GM21515 (cell line): ENCODE measurements at regions not wholly inside any gene's neighbourhood (a gene's known extent, or its start where the extent isn't known, plus 50 kb on each side); places are given as distances from the start of the nearest gene placed in this dataset.
"Not testable (repeated sequence)": the region's sequence is repeated elsewhere in the genome, so short reads cannot be mapped to it uniquely, and the experiment has no call there.

Experiments
- ATAC-seq: cut with Tn5 transposase; IDR thresholded peaks from one replicate; pipeline ENCODE4 v1.9.1; 2021; ENCODE audit not compliant: unreplicated experiment

- ATAC-seq, result no peak
Measured at GRCh38 chr6:11961923-11962322, 50.2 kb upstream of the HIVEP1 start.

- ATAC-seq, result no peak
Measured at GRCh38 chr6:11960909-11961779, 51.0 kb upstream of the HIVEP1 start.

- ATAC-seq, result no peak
Measured at GRCh38 chr6:11956781-11957180, 55.3 kb upstream of the HIVEP1 start.

- ATAC-seq, result no peak
Measured at GRCh38 chr6:11953641-11954040, 58.5 kb upstream of the HIVEP1 start.

DNA sequence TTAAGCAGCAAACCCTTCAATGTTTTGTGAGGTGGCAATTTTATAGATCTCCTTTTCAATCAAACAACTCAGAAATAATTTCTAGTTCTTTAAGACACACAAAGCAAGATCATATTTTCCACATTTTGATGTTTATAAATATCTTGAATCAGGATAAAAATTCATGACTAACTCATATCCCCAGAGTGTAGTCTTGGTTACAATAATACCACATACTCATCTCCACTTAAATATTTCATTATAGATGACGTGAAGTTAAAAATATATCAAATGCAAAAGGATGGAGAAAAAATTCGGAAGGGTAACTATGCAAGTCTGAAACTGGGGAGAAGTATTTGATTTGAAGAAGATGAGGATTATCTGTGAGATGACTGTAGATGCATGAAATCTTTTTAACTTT, 59.8 kb upstream of the HIVEP1 start:
- no peak for ATAC-seq

DNA sequence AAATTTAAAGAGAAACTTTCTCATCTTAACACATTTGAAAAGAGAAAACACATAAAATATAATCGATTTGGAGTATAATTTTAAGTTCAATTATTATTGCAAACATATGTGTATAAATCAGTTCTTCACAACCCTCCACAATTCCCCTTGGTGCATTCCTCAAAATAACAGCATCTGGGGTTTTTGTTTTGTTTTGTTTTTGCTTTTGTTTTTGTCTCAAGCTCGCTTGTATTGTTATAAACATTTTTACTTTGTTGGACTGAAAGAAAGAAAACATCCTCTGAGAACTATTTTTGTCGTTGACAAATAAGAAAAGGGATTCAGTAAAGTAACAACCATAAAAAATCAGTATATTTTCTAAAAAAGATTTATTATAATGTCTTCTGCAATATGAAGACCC, 60.2 kb upstream of the HIVEP1 start:
- no peak for ATAC-seq

- no peak for ATAC-seq
Measured at GRCh38 chr6:11950109-11950508, 62.0 kb upstream of the HIVEP1 start.

- ATAC-seq, result no peak
Measured at GRCh38 chr6:11947575-11947974, 64.5 kb upstream of the HIVEP1 start.

DNA sequence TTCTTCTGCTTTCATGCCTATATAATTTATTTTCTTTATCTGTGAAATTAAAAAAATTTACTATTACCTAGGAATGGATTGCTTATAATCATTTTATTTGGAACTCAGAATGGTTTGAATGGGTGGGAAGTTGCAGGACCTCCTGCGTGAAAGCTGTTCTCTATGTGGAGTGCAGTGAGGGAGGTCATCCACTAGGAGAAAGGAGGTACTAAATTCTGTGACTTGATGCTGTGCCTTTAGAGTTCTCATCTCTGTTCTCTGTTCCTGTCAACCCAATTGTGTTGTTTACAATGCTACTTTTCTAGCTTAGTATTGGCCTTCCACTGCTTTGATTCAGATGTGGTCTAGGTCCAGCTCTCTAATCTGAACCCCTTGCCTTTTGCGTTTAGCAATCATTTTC, 65.0 kb upstream of the HIVEP1 start:
- no peak for ATAC-seq

- ATAC-seq, result no peak
Measured at GRCh38 chr6:11944111-11944510, 68.0 kb upstream of the HIVEP1 start.

DNA sequence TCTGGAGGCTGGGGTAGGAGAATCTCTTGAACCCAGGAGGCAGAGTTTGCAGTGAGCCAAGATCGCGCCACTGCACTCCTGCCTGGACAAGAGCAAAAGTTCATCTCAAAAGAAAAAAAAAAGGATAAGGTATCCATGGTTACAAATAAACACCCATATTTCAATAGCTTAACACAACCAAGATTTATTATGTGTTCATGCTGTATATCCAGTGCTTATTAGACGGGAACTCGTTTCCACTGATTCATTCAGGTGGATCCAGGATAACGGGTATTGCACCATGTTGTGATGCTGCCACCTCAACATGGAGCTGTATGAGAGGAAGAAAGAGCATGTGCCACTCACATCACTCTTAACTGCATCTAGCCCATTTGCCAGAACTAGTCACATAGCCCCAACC, 69.1 kb upstream of the HIVEP1 start:
- ATAC-seq, result no peak

DNA sequence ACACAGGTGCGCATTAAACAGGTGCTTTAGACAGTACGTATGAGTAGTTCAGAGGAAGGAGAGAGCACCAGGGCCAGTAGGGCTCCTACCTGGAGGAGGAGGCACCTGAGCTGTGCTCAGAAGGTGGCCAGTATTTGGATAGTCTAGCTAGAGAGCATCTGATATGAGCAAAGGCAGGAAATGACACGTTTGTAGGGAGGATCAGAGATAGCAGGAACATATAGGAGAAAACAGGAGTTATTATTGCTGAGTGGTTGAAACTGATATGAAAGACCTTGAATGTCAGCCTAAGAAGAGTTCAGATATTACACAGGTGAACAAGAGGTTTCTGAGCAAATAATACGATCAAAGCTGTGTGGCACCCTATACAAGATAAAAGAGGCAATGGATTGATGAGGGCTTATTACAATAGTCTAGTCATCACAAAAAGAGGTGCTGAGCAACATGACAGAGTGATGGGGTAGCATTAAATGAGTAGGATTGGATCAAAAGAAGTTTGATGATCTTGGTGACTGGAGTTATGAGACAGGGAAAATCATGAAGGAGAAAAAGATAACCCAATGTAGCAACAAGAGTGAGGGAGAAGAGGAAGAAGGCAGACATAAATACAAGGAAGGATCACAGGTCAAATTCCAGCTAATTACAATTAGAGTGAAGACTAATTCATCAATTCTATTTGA, 69.8 kb upstream of the HIVEP1 start:
- no peak for ATAC-seq

- ATAC-seq, result not testable (repeated sequence)
Measured at GRCh38 chr6:11940532-11941166, 71.5 kb upstream of the HIVEP1 start.

DNA sequence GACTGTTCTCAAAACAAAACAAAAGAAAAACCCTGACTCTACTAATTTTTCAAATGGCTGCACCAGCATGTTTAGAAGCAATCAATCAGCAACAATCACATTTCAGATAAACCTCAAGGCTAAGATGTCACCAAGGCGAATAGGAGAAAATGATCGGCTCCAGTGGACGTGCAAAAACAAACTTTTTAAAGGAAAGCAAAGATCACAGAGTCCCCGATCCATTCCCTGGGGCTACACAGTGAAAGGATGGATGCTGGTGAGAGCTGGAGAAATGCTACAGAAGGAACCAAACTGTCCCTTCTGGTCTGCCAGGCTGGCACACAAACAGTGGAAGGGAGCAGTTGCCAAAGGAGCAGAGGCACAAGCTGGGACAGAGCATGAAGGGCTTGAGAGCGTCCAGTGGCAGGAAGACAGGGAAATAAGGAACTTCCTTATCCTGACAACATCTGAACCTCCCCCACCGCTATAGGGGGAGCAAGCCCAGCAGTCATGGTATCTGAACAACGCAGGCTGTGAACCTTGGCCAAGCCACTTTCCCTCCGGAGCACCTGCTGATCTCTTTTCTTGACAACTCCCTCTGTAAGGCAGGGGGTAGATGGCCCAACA, 73.7 kb upstream of the HIVEP1 start:
- no peak for ATAC-seq

- ATAC-seq, result no peak
Measured at GRCh38 chr6:11934638-11935037, 77.5 kb upstream of the HIVEP1 start.

DNA sequence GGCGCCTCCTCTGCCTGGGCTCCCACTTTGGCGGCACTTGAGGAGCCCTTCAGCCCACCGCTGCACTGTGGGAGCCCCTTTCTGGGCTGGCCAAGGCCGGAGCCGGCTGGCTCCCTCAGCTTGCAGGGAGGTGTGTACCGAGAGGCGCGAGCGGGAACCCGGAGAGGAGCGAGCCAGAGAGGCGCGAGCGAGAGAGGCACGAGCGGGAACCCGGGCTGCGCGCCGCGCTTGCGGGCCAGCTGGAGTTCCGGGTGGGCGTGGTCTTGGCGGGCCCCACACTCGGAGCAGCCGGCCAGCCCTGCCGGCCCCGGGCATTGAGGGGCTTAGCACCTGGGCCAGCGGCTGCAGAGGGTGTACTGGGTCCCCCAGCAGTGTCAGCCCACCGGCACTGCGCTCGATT, 79.2 kb upstream of the HIVEP1 start:
- not testable (repeated sequence) for ATAC-seq

DNA sequence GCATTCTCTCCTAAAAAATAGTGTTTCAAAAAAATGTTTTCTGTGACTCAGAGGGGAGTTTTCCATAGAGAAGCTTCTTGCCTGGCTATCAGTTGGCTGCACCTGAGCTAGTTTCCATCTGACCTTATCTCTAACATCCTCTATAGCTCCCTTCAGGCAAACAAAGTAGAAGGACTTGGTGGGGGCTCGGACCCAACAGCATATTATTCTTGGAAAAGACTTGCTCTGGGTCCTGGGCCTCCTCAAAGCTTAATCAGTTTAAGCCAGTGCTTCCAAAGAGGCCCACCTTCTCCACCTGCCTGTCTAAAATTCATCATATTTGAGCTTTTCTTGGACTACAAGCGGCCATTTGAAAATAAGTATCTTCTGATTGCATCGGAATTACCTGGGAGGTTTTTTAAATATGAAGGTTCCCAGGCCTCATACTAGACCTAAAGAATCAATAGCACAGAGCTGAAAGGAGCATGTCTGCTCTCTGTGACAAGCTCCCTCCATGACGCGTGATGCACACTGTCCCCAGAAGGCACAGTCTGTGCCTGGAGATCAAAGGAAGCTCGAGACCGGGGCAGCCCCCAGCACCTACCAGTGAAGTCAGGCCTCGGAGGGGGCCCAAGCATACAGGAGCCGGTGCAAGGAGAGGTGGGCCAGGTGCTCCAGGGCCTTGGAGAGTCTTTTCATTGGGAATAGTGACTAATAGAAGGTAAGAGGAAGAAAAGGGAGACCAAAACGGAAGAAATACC, 80.6 kb upstream of the HIVEP1 start:
- ATAC-seq, result no peak

GRCh38 chr6:11930834-11931233, 81.3 kb upstream of the HIVEP1 start:
- ATAC-seq, result not testable (repeated sequence)

DNA sequence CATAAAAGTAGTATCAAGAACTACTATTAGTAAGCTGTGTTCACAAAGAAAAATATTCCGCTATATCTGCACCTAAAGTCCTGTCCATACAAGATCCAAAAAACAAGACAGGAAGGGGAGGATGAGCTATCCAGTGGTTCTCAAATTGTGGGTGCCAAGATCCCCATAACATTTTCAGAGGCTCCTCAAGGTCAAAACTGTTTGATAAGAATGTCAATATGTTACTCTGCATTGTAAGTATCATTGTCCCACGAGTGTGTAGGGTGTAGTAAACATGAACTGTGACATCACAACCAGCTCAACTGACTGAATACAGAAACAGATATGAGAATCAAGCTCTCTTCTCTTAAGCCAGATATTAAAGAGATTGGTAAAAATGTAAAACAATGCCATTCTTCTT, 81.9 kb upstream of the HIVEP1 start:
- no peak for ATAC-seq

DNA sequence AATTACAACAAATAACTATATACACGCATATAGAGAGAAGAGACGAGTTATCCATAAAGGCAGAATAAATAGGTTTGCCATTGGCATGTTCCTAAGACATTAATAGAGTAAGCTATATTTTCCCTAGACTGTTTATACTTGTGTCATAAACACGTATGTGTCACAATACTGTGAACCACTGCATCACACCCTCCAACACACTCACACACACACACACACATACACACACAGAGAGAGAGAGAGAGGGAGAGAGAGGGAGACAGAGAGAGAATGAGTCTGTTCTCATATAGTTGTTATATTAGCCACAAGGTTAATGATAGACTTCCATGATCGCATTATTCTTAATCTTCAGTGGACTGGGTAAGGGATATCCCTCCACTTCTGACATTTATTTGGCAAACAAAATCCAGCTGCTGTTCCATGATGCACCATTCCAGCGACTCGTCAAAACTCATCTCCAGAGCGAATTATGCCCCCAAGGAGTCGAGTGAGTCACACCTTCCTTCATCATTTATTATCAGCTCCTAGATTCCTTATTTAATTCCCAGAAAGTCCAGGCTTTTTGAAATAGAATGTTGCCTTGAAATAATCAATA, 82.8 kb upstream of the HIVEP1 start:
- ATAC-seq, result no peak
